Right kidney (tissue), 1 donor: ENCODE measurements at regions not wholly inside any gene's neighbourhood (a gene's known extent, or its start where the extent isn't known, plus 50 kb on each side); places are given as distances from the start of the nearest gene placed in this dataset.

Experiments used
- DNase-seq: peaks from one replicate; pipeline ENCODE4 v3.0.0-alpha.2; 2016

DNA sequence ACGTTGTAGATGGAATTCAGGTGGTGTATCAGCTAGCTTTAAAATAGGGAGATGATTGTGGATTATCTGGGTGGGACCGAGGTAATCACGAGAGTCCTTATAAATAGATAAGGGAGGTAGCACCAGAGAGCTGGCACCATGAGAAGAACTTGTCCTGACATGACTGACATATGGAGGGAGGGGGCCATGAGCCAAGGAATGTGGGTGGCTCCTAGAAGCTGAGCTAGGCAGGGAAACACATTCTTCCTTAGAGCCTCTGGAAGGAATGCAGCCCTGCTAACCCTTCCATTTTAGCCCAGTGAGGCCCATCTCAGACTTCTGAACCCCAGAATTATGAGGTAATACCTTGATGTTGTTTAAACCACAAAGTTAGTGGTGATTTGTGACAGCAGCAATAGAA is 321.1 kb upstream of the SULF2 start:
- no peak for DNase-seq

DNA sequence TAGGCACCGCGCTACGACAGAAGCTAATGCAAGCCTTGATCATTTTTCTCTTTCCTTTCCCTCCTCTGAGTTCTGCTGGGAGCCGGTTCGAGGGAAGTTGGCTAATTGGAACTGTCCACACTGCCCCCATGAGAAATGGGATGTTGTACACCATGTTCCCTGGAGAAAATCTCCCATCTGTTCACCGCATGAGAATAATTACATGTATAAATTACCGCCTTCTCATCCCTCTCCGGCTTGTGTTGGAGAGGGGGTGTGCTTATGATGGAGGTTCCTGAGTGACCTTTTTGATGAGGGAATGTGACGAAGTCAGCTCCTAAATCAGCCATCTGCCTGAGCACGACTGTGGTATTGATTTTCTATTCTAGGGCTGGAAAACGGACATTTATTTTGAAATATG is 320.2 kb upstream of the SULF2 start:
- DNase-seq: no peak

DNA sequence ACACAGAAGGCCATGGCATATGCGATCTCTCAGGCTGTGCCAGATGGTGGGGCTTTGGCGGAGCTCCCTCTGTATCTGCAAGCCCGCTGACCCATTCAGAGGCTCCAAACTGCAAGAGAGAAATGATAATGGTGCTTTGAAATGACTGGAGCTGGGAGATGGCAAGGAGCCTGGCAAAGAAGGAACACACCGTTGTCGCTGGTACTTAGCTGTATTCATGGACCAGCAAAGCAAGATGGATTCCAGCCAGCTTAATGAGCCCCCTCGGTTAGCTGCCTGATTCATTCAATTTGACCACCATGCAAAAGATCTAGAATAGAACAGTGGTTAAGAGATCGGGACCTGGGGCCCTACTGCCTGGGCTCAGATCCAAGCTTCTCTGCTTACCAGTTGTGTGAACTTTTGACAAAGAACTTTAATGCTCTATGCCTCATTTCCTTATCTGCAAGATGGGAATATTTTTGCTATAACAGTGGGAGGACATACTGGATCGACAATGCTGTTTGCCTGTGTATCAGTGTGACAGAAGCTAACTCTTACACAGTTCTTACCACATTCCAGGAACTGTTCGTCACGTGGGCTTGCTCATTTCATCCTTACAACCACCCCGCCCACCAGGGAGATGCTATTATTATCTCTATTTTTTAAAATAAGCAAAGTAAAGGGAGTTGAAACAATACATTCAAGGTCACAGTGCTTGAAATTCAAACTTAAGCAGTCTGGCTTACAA is 317.8 kb upstream of the SULF2 start:
- DNase-seq: no peak

DNA sequence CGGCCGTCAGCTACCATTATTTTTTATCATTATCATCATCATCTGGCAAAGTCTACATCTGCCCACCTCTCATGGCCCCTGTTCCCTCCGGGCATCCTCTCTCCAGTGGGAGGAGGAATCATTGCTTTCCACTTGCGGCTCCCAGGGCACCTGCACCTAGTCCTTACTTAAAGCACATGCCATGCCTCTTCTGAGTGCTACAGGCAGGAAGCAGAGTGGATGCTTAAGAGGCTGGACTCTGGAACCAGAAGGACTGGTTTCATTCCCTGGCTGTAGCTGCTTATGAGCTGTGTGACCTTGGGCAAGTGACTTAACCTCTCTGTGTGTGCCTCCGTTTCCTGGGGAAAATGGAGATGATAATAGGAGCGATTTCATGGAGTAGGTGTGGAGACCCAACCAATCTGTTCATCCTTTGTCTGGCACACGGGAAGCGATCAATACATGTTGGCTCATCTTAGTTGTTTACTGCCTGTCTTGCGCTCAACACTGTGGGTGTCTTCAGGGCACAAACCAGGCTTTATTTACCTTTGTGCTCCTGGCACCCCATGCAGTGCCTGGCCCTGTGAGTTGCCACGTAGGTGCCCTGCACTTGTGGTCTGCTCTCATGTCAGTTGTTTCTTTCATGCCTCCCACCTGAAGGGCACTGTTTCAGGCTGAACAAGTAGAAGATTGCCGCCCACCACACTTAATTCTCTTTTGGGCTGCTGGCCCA is 317.0 kb upstream of the SULF2 start:
- DNase-seq: no peak

DNA sequence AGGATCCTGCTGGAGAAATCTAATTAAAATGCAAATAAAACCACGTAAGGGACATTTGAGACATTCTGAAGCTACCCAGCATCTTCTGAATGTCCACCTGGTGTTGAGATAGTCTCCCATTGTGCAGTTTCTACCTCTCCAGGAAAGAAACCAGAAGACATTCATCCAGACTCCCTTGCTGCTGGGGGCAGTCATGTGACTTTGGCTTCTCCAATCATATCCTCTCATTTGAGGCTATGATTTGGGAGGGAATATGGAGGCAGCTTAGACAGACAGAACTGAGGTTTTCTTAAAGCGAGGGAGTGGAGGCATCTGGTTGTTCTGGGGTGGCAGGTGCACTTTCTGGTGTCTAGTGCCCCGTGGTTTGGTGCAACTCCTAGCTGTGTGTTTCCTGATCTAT is 315.2 kb upstream of the SULF2 start:
- no peak for DNase-seq

DNA sequence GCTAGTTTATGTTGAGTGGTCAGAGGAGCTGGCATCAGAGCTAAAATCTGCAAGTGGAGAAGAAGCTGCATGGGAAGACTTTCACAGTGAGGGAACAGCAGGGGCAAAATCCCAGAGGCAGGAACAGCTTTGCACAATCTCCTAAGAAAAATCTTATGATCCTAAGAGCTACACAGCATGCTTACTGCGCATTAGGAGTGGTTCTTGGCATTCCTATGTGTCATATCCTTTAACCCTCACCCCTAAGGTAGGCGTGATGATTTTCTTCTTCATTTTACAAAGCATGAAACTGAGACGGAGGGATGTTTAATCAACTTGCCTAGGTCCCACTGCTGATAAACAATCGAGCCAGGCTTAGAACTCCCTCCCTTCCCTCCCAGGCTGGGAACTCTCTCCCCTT is 313.6 kb upstream of the SULF2 start:
- DNase-seq: no peak

DNA sequence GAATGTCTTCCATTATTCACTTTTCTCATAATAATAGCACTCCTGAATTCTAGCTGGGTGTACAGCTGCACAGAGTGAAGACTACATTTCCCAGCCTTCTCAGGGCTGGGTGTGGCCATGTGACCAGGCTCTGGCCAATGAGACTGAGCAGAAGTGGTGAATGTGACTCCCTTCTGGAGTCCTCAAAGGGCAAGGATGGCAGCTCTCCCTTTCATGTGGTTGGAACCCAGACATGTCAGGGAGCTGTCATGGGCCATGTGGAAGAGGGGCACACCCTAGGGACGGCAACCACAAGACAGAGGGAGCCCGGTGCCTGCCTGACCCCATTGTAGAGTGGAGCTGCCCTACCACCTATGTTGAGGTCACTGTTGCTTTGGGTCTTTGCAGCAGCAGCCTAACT is 312.8 kb upstream of the SULF2 start:
- no peak for DNase-seq

DNA sequence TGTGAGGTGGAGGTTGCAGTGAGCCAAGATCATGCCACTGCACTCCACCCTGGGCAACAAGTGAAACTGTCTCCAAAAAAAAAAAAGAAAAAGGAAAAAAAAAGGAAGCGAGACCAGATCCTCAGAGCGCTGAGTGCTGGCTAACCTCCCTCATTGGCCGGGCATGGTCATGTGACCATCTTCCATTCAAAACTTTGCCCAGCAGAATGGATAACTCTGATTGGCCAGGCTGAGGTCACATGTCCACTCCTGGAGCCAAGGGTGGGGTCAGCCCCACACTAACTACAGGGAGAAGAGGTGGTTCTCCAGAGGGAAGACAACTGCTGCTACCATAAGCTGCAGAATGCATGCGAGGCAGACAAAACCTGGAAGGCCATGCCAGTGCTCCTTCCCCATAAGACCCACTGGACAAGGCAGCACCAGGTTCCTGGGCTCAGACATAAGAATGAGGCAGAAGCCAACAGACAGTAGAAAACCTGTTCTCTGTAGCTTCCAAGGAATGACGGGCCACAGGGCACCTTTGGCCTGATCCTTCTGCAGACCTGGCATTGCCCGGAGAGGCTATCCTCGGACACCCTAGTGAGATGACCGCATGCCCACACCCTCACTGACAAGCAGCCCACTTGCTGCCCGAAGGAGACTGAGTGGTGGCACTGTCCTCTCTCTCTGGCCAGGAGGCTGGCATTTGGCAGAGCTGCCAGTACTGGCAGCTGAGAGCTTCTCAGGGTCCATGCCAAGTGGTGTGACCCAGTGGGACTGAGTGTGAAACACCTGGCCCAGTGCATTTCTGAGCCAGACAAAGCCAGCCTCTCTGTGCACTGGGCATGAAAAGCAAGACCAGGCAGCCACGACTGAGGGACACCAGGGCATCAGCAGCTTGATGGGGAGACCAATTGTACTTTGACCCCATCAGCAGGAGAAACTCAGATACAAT is 311.9 kb upstream of the SULF2 start:
- no peak for DNase-seq

DNA sequence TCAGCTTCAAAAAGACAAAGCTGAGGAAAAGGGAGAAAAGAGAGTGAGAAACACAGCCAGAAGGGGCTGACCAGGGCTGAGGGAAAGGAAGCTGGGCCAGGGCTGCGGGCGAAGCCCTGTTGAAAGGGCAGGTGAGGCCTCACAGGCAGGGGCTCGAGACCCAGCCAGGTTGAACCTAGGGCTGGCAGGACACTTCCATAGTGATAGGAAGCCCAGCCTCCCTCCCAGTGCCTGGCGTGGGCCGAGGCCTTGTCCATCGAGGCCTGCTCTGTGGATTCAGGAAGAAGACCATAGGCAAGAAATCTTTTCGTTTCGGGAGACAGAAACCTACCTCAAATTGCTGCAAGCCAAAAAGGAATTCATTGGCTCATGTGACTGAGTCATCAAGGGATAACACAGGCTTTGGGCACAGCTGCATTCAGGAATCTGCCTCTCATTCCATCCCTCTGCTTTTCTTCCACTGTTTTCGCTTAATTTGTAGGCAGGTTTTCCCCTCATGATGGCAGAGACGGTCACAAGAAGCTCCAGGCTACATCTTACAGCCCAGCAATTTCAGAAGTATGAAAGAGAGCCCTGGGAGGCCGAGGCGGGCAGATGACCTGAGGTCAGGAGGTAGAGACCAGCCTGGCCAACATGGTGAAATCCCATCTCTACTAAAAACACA is 311.1 kb upstream of the SULF2 start:
- no peak for DNase-seq

DNA sequence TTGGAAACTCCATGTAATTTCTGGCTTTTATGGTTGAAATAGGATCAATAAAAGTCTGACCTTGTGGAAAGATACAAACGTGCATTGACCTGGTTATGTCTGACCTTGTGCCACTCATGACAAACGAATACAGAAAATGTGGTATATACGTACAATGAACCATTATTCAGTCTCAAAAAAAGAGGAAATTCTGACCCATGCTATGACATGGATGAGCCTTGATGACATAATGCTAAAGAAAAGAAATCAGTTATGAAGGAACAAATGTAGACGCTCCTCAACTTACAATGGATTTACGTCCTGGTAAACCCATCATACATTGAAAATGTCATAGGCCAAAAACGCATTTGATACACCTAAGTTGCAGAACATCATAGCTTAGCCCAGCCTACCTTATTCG is 309.7 kb upstream of the SULF2 start:
- DNase-seq: no peak

DNA sequence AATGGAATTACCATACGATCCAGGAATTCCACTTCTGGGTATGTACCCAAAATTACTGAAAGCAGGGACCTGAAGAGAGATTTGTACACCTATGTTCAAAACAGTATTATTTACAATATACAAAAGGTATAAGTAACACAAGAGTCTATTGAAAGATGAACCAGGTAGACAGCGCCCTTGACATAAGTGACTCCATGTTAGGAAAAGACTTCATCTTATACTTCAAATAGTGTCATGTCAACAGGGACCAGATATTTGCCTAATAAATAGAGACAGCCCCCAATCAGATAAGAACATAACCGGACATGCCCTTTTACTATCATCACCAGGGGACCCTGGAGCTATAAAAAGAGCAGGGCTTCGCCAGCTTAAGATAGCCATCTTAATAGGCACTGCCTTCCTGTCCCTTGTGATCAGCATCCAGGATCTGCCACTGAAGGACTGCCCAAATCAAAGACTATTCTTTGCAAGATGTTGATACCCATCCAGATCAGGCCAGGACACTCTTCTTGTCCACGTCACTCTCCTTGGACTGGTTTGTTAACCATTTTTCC is 309.0 kb upstream of the SULF2 start:
- DNase-seq: no peak

DNA sequence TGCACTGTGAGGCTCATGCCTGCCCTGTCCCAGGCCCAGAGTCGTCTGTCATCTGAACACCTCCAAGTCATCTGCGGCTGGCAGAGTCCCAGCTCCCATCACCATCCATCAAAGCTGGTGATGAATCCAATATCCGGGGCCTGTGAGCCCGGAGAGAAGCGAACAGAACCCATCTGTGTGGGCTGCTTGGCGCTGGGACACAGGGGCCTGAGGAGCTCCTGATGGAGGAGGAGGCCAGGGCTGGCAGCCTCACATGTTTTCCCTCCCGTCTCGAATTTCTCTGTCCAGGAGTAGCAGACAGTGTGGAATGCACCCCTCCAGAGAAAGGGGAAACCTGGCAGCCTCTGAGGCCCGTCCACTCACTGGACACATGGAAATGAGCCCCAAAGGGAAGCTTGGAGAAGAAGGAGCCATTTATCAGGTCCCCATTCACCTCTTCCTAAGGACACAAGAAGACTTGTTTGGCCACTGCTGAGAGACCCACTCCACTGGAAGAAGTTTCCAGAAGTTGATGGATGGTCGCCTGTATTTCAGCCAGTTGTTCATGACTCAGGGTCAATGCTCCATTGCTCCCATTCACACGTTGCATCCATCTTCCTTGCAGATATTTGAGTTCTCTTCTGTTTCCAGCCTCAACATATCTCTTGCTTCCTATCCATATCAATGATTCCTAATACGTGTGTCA is 307.5 kb upstream of the SULF2 start:
- DNase-seq: no peak

DNA sequence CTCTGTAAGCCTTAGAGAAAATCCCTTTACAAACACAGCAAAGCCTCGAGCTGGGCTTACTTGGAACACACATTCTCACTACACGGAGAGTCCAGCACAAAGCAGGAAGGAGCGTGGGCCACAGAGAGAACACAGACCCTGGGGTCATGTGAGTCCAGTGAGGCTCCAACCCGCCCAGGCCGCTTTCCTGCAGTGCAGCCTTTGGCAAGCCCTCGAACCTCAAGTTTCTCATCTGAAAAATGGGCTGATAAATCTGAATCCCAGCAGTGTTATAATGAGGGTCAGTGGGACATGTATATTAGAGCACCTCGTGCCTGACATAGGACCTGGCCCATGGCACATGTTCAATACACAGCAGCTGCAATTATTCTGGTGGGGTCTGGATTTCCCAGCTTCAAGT is 305.5 kb upstream of the SULF2 start:
- DNase-seq: no peak

DNA sequence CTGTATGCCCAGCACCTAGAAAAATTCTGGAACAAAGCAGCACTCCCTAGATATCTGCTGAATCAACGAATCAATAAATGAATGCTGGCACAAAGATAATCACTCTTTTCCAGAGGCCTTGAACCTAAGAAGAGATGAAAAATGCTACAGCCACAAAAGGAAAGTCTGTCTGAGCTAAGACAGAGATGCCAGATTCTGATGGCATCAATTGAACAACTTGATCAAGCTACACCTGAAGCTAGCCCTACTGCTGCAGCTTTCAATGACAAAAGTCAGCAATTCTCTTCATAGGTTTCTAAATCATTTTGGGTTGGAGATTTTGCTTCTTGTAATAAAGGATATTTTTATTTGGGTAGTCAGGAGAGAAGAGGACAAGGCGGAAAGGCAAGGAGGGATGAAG is 305.0 kb upstream of the SULF2 start:
- DNase-seq: no peak

DNA sequence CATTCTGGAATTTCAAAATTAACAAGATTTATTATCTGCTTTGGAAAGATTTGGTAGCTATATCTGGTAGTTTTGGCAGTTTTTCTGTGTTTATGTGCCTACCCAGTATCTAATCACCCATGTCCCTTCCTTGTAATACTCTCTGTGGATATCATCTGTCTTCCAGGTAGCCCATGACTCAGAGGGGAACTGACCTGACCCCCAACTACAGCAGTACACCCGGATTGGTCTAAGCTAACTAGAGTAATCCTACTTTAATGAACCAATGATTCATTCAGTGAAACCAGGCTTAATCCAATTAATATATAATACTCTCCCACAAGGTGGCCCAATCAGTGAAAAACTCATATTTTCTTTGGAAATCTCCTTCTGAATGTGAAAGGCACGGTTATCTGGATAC is 295.3 kb upstream of the SULF2 start:
- no peak for DNase-seq

DNA sequence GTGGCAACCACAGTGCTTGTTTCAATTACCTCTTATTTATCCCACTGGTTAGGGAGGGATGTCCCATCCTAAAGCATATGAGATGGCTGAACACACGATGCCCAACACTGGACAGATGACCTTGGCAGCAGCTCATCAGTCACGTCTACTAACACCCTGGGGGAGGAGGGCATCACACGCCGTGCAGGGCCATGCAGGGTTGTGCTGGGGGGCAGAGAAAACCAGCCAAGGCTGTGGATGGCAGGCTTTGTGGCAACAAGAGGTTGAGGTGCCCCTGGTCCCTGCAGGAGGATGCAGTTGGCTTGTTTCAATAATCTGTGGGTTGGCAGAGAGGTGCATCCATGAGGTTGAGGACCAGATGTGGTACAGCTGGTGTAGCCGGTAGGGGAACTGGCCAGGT is 293.7 kb upstream of the SULF2 start:
- no peak for DNase-seq

DNA sequence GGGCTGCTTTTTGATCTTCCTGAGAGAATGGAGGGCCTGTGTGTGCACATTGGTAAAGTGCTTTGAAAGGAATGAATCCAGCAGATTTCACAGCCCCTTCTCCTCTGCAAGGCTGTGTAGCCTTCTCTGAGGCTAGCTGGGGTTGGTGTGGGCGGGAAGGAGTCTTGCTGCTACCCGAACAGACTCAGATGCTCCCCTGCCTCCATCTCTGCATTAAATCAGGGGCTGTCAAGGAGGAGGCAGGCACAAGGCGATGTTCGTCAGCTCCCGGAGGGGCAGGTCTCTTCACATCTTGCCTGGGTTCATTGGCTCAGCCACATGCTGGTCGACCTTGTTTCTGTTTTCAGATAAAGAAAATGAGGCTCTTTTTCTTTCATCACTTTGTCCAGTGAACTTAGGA is 291.5 kb upstream of the SULF2 start:
- no peak for DNase-seq

DNA sequence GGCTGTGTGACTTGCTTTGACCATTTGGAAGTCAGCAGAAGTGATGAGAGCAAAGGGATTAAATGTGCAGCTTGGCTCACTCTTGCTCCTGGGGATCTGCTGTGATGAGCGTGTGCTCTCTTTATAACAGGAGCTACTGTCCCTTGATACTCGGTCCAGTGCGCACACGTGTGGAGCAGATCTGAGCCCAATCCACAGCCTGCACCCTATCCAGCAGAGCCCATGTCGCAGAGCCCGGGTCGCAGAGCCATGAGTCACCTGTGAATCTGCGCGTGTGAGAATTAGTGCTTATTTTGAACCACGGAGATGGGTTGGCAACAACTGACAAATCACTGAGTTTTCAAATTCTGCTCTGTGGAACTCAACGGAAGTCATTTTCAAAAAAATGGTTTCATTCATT is 291.0 kb upstream of the SULF2 start:
- DNase-seq: no peak

DNA sequence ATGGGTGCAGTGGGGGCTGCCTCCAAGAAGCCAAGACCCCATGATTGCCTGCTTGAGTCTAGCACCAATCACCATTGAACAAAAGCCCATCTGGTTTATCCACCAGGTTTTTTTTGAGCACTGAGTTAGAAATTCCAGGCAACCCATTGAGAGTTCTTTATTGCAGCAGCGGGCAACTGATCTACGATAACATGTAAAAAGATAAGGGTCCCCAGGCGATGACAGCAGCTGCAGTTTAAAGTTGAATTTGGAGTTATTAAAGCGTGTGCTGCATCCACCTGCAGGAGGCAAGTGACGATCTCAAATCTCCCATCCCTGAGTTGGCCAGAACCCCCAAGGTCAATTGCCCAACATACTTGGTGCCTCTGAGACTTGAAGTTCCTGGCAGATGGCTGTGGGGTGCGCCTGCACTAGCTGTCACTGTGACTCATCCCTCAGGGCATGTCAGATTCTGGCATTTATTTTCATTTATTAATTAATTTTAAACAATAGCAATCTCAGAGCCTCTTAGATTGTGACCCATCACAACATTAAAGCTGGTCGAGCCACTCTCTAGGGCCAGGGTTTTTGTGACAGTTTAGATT is 290.4 kb upstream of the SULF2 start:
- no peak for DNase-seq

DNA sequence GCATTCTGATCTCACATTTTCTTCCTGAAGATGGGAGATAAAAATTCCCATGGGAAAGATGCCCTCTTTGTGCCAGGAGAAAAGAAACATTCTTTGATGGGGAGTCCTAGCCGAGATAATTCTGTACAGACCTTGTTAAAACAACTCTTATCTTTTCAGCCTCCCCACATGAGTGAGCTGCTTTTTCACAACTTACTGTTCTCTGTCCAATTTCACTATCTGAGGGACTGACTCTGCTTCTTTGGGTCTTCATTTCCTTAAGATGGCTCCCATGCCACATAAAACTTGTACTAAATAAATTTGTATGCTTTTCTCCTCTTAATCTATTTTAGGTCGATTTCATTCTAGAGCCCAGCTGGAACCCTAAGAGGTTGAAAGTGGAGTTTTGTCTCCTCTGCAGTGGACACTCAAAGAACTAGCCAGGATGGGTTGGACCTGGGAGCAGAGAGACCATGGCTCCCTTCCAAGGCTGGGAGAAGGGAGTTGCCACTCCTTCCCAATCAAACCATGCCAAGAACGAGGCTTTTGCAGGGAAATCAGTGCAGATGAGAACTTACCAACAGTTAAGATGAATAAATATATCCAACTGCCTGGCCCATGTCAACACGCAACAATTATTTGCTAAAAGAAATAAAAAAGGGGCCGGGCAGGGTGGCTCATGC is 285.8 kb upstream of the SULF2 start:
- no peak for DNase-seq

DNA sequence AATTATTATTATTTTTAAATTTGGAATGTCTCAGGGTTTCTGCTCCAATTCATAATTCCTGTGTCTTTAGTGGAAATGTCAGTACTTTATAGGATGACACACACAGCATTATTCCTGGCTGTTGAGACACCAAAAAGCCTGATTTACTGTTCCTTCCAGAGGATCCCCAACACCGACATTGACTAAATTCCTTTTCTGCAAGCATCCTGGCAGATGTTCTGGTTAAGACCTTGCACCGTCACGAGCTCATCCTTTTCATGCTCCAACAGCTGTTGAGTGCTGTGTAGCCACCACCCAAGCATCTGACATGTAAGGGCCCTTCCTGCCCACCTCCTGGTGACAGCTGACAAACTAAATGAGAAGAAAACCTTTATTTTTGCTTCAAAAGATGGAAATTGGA is 284.3 kb upstream of the SULF2 start:
- DNase-seq: no peak
